GM12878 (cell line): ENCODE measurements at regions not wholly inside any gene's neighbourhood (a gene's known extent, or its start where the extent isn't known, plus 50 kb on each side); places are given as distances from the start of the nearest gene placed in this dataset.

Experiments used
- ATAC-seq: fragments of 200-7000 bp; cut with Tn5 transposase; 3 replicates; pipeline ENCODE4 v1.9.1; 2020; ENCODE audit warnings: mild to moderate bottlenecking, moderate library complexity
- BruUV-seq: library from RNA; stranded (reverse); fragments of 400-500 nt; replicated peaks from 2 replicates; lab custom pipeline; 2021; lab: Mats Ljungman, UMichigan
- CTCF ChIA-PET: fragments of 300-600 bp; sonication (Branson Sonifier 250); formaldehyde crosslinking; extraction: SDS; loops from one replicate; lab custom pipeline; 2021; ENCODE audit warnings: inconsistent platforms; lab: Yijun Ruan, JAX
- POLR2A ChIA-PET: fragments of 350-600 bp; formaldehyde crosslinking; extraction: SDS; loops from one replicate; lab custom pipeline; 2021; ENCODE audit warnings: inconsistent platforms; lab: Charles Lee
- RAD21 ChIA-PET: fragments of 300-600 bp; sonication (Branson Sonifier 250); formaldehyde crosslinking; loops from one replicate; lab custom pipeline; 2023; ENCODE audit warnings: antibody characterized with exemption; ENCODE audit not compliant: unreplicated experiment; lab: Charles Lee
- SMC1A ChIA-PET: fragments of 300-600 bp; sonication (Branson Sonifier 250); formaldehyde crosslinking; loops from one replicate; lab custom pipeline; 2023; ENCODE audit not compliant: unreplicated experiment, uncharacterized antibody; lab: Charles Lee
- DNase-seq: peaks from one replicate; pipeline ENCODE4 v3.0.0-alpha.2; 2011; ENCODE audit warnings: low read depth, low spot score
- FAIRE-seq: peaks from 3 replicates; lab custom pipeline; 2011; peaks lifted over from hg19 to GRCh38; lab: Jason Lieb, UNC
- H2AFZ ChIP-seq: 2 replicates; pipeline ENCODE4 v1.6.0; 2011; ENCODE audit warnings: low read depth, low read length, control low read depth; ENCODE audit not compliant: control insufficient read depth
- H3K27ac ChIP-seq: 2 replicates; pipeline ENCODE4 v1.5.1; 2011; ENCODE audit warnings: control low read depth; ENCODE audit not compliant: control insufficient read depth, insufficient read depth
- H3K27me3 ChIP-seq, 2 experiments: replicated peaks in 1 of 2; 2 replicates each; pipeline versions ENCODE4 v1.6.0 to v1.6.1; 2011; ENCODE audit warnings: low read length in 1 of 2; ENCODE audit not compliant: control insufficient read depth in 2 of 2, insufficient read depth in 2 of 2
- H3K36me3 ChIP-seq, 2 experiments: 2 replicates each; pipeline ENCODE4 v1.5.1; 2011; ENCODE audit warnings: low read length in 1 of 2; ENCODE audit not compliant: control insufficient read depth in 2 of 2, insufficient read depth in 2 of 2
- H3K4me1 ChIP-seq: 2 replicates; pipeline ENCODE4 v1.6.1; 2011; ENCODE audit warnings: mild to moderate bottlenecking, low read length, moderate library complexity, mixed read lengths; ENCODE audit not compliant: control insufficient read depth, insufficient read depth
- H3K4me2 ChIP-seq: 2 replicates; pipeline ENCODE4 v1.6.0; 2011; ENCODE audit warnings: control low read depth; ENCODE audit not compliant: control insufficient read depth, insufficient read depth
- H3K4me3 ChIP-seq: fragments of 200-600 bp; sonication (generic); 2 replicates; pipeline ENCODE4 v1.5.1; 2016
- H3K79me2 ChIP-seq: 2 replicates; pipeline ENCODE4 v1.6.0; 2011; ENCODE audit warnings: low read length; ENCODE audit not compliant: control insufficient read depth, insufficient read depth
- H3K9ac ChIP-seq: 2 replicates; pipeline ENCODE4 v1.8.0; 2011; ENCODE audit warnings: low read length, control low read depth, mixed read lengths; ENCODE audit not compliant: control insufficient read depth, insufficient read depth
- H3K9me3 ChIP-seq: replicated peaks from 3 replicates; pipeline ENCODE4 v1.5.1; 2011; ENCODE audit warnings: mild to moderate bottlenecking, low read length; ENCODE audit not compliant: control insufficient read depth, insufficient read depth
- H4K20me1 ChIP-seq: 2 replicates; pipeline ENCODE4 v1.6.0; 2011; ENCODE audit not compliant: control insufficient read depth, insufficient read depth
- CBX5 ChIP-seq: sonication (generic); IDR thresholded peaks from 2 replicates; pipeline ENCODE4 v1.6.1; 2016; ENCODE audit warnings: low read depth, moderate library complexity, mild to moderate bottlenecking, inconsistent platforms
- CHD4 ChIP-seq: fragments of 200-600 bp; sonication (generic); IDR thresholded peaks from 2 replicates; pipeline ENCODE4 v1.6.1; 2016; ENCODE audit warnings: mild to moderate bottlenecking
- CREM ChIP-seq: IDR thresholded peaks from 2 replicates; pipeline ENCODE4 v1.6.1; 2014; ENCODE audit warnings: antibody characterized with exemption, low read depth
- EZH2 ChIP-seq: IDR thresholded peaks from 2 replicates; pipeline ENCODE4 v1.6.1; 2012; ENCODE audit warnings: low read depth, mild to moderate bottlenecking, control low read depth, inconsistent platforms, low read length, borderline replicate concordance; ENCODE audit not compliant: control insufficient read depth
- FOS ChIP-seq: IDR thresholded peaks from 3 replicates; pipeline ENCODE4 v1.6.1; 2011; ENCODE audit warnings: borderline replicate concordance; ENCODE audit not compliant: insufficient read length; ENCODE audit errors: extremely low read depth
- MEF2A ChIP-seq: IDR thresholded peaks from 2 replicates; pipeline ENCODE4 v1.6.1; 2011; ENCODE audit warnings: low read depth, mild to moderate bottlenecking, low read length, moderate library complexity; ENCODE audit not compliant: insufficient read depth
- SREBF2 ChIP-seq: IDR thresholded peaks from 2 replicates; pipeline ENCODE4 v1.6.1; 2012; ENCODE audit warnings: mild to moderate bottlenecking, low read length
- STAT3 ChIP-seq: IDR thresholded peaks from 2 replicates; pipeline ENCODE4 v1.6.1; 2011; ENCODE audit warnings: low read depth, low read length, improper control_type of control experiment
- TBL1XR1 ChIP-seq: IDR thresholded peaks from 2 replicates; pipeline ENCODE4 v1.6.1; 2012; ENCODE audit warnings: low read depth, low read length, improper control_type of control experiment
- WGBS: methylation state at CpG from one replicate; pipeline ENCODE4 v1.1.6; 2016; ENCODE audit warnings: low lambda C conversion rate; ENCODE audit not compliant: insufficient replicate concordance, insufficient coverage; ENCODE audit errors: missing lambda C conversion rate; 5-methylcytosine and 5-hydroxymethylcytosine counted together
- in situ Hi-C: fragments of 300-500 bp; cut with MboI; formaldehyde crosslinking; loops from 9 replicates; pipeline ENCODE4 v1.14.3; 2018; ENCODE audit warnings: mixed read lengths
- intact Hi-C: fragments of 100-400 bp; cut with micrococcal nuclease; formaldehyde crosslinking; loops from one replicate; pipeline ENCODE4 v1.14.2; 2022; ENCODE audit not compliant: unreplicated experiment
- TF ChIP-seq, protein P1 (sequence below): fragments of 450-650 bp; conservative IDR thresholded peaks from 2 replicates; pipeline ENCODE4 v1.6.1; 2017; ENCODE audit warnings: mild to moderate bottlenecking, moderate library complexity
- TF ChIP-seq, protein P2 (sequence below): fragments of 450-650 bp; formaldehyde crosslinking; IDR thresholded peaks from 2 replicates; pipeline ENCODE4 v1.4.0; 2022; ENCODE audit warnings: mild to moderate bottlenecking, moderate library complexity
- TF ChIP-seq, protein P3 (sequence below): fragments of 450-650 bp; IDR thresholded peaks from 2 replicates; pipeline ENCODE4 v1.6.1; 2017; ENCODE audit warnings: mild to moderate bottlenecking, moderate library complexity
- TF ChIP-seq, protein P4 (sequence below): IDR thresholded peaks from 2 replicates; pipeline ENCODE4 v1.6.1; 2011; ENCODE audit warnings: low read depth, mild to moderate bottlenecking, low read length, moderate library complexity, borderline replicate concordance; ENCODE audit errors: extremely low read depth

DNA sequence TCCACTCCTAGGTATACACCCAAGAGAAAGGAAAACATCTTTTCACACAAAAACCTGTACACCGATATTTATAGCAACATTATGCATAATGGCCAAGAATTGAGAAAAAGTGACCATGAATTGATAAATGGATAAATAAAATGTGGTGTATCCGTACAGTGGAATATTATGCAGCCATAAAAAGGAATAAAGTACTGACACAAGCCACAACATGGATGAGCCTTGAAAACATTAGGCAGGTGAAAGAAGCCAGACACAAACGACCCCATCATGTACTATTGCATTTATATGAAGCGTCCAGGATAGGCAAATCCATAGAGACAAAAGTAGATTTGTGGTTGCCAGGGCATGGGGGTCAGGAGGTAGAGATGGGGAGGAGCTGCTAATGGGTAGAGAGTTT, 64.2 kb upstream of the SLC6A6 start:
- Histone ChIP-seq H3K9me3 (no peaks in the 10 kb centered on the region), H4K20me1 (no peaks in the 10 kb centered on the region), H2AFZ (no peak overlapping the region), H3K36me3 (no peaks in the 10 kb centered on the region), H3K9ac (no peak overlapping the region), H3K79me2 (no peaks in the 10 kb centered on the region), H3K4me3 (no peak overlapping the region), H3K4me1 (no peaks in the 10 kb centered on the region), H3K27ac (no peak overlapping the region), H3K4me2 (no peak overlapping the region), H3K27me3 (no peaks in the 10 kb centered on the region)
- FAIRE-seq (no peak), ATAC-seq (no peak), DNase-seq (no peak)
- WGBS = 37% methylated on average over 4 of the region's 4 CpGs
- SMC1A ChIA-PET = no interaction called here
- POLR2A ChIA-PET = no interaction called here
- RAD21 ChIA-PET = no interaction called here
- in situ Hi-C loops (no loop called here), intact Hi-C loops (no loop called here)
- TF ChIP-seq, protein P1, sequence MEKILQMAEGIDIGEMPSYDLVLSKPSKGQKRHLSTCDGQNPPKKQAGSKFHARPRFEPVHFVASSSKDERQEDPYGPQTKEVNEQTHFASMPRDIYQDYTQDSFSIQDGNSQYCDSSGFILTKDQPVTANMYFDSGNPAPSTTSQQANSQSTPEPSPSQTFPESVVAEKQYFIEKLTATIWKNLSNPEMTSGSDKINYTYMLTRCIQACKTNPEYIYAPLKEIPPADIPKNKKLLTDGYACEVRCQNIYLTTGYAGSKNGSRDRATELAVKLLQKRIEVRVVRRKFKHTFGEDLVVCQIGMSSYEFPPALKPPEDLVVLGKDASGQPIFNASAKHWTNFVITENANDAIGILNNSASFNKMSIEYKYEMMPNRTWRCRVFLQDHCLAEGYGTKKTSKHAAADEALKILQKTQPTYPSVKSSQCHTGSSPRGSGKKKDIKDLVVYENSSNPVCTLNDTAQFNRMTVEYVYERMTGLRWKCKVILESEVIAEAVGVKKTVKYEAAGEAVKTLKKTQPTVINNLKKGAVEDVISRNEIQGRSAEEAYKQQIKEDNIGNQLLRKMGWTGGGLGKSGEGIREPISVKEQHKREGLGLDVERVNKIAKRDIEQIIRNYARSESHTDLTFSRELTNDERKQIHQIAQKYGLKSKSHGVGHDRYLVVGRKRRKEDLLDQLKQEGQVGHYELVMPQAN = no peak
- TF ChIP-seq TBL1XR1 = no peak
- TF ChIP-seq, protein P2, sequence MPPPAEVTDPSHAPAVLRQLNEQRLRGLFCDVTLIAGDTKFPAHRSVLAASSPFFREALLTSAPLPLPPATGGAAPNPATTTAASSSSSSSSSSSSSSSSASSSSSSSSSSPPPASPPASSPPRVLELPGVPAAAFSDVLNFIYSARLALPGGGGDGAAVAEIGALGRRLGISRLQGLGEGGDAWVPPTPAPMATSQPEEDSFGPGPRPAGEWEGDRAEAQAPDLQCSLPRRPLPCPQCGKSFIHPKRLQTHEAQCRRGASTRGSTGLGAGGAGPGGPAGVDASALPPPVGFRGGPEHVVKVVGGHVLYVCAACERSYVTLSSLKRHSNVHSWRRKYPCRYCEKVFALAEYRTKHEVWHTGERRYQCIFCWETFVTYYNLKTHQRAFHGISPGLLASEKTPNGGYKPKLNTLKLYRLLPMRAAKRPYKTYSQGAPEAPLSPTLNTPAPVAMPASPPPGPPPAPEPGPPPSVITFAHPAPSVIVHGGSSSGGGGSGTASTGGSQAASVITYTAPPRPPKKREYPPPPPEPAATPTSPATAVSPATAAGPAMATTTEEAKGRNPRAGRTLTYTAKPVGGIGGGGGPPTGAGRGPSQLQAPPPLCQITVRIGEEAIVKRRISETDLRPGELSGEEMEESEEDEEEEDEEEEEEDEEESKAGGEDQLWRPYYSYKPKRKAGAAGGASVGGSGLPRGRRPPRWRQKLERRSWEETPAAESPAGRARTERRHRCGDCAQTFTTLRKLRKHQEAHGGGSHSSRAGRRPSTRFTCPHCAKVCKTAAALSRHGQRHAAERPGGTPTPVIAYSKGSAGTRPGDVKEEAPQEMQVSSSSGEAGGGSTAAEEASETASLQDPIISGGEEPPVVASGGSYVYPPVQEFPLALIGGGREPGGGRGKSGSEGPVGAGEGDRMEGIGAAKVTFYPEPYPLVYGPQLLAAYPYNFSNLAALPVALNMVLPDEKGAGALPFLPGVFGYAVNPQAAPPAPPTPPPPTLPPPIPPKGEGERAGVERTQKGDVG = no peak
- TF ChIP-seq CBX5 = no peak
- TF ChIP-seq, protein P3, sequence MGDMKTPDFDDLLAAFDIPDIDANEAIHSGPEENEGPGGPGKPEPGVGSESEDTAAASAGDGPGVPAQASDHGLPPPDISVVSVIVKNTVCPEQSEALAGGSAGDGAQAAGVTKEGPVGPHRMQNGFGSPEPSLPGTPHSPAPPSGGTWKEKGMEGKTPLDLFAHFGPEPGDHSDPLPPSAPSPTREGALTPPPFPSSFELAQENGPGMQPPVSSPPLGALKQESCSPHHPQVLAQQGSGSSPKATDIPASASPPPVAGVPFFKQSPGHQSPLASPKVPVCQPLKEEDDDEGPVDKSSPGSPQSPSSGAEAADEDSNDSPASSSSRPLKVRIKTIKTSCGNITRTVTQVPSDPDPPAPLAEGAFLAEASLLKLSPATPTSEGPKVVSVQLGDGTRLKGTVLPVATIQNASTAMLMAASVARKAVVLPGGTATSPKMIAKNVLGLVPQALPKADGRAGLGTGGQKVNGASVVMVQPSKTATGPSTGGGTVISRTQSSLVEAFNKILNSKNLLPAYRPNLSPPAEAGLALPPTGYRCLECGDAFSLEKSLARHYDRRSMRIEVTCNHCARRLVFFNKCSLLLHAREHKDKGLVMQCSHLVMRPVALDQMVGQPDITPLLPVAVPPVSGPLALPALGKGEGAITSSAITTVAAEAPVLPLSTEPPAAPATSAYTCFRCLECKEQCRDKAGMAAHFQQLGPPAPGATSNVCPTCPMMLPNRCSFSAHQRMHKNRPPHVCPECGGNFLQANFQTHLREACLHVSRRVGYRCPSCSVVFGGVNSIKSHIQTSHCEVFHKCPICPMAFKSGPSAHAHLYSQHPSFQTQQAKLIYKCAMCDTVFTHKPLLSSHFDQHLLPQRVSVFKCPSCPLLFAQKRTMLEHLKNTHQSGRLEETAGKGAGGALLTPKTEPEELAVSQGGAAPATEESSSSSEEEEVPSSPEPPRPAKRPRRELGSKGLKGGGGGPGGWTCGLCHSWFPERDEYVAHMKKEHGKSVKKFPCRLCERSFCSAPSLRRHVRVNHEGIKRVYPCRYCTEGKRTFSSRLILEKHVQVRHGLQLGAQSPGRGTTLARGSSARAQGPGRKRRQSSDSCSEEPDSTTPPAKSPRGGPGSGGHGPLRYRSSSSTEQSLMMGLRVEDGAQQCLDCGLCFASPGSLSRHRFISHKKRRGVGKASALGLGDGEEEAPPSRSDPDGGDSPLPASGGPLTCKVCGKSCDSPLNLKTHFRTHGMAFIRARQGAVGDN = no peak
- TF ChIP-seq EZH2 = no peak
- TF ChIP-seq FOS = no peak
- TF ChIP-seq MEF2A = no peak
- TF ChIP-seq CHD4 = no peak
- TF ChIP-seq, protein P4, sequence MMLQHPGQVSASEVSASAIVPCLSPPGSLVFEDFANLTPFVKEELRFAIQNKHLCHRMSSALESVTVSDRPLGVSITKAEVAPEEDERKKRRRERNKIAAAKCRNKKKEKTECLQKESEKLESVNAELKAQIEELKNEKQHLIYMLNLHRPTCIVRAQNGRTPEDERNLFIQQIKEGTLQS = no peak
- TF ChIP-seq STAT3 = no peak
- no peak for TF ChIP-seq SREBF2
- no peak for TF ChIP-seq CREM
- no TSS peak for BruUV-seq
- CTCF ChIA-PET = no interaction called here
